NCI-H524 (cell line): ENCODE measurements at regions not wholly inside any gene's neighbourhood (a gene's known extent, or its start where the extent isn't known, plus 50 kb on each side); places are given as distances from the start of the nearest gene placed in this dataset.
"Not testable (repeated sequence)": the region's sequence is repeated elsewhere in the genome, so short reads cannot be mapped to it uniquely, and the experiment has no call there.

Experiments used
- DNase-seq, 2 experiments: peaks; one replicate each; lab custom pipeline; 2025; lab: John Stamatoyannopoulos, UW

GRCh38 chr22:34604312-34604711 lies 461.6 kb upstream of the ISX start:
- DNase-seq = no peak

- no peak for DNase-seq
Observed at GRCh38 chr22:34608106-34608505, 457.9 kb upstream of the ISX start.

DNA sequence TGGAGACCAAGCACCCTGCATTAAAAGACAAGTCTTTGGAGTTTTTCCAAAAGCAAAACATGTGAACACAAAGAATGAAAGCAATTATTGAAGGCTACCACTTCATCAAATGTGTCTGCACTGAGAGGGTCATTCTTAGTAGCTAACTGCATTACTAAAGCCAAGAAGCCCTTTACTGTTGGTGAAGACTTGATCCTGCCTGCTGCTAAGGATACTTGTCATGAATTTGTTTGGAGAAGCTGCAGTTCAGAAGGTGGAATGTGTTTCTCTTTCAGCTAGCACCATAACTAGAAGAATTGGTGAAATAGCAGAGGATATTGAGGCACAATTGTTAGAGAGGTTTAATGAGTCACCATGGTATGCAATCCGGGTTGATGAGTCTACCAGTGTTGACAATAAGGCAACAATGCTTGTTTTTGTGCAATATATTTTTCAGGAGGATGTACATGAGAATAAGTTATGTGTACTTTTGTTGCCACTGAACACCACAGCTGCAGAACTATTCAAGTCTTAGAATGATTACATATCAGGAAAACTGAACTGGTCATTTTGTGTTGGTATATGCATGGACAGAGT lies 457.3 kb upstream of the ISX start:
- DNase-seq = no peak

- no peak for DNase-seq
Observed at GRCh38 chr22:34609646-34610045, 456.3 kb upstream of the ISX start.

DNA sequence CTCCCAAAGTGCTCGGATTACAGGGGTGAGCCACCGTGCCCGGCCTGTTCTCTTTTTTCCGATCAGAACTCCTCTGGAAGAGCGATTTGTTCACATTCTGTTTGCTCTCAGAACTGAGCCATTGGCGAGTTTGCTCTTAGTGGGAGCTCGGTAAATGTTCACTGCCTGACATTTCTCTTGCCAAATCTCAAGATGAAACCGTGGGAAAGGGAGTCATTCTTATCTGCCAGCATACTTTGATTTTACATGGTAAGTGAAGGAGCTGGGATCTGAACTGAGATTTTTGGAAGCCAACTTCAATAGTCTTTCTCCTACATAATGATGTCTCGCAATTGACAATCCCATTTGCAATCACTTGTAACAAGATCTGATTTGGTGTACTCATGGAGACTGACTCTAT lies 445.8 kb upstream of the ISX start:
- DNase-seq = no peak

DNA sequence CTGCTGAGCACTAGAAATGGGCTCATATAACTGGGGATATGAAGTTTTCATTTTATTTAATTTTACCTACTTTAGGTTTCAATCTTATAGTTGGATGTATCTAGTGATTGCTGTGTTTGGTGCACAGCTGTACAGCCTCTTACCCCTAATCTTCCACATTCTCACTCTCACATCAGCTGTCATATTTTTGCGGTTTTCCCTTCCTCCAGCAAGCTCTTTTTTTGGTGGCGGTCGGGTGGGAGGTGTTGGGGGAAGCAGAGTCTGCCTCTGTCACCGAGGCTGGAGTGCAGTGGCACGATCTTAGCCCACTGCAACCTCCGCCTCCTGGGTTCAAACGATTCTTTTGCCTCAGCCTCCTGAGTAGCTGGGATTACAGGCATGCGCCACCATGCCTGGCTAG lies 445.1 kb upstream of the ISX start:
- no peak for DNase-seq

- DNase-seq = no peak
Observed at GRCh38 chr22:34622602-34623001, 443.4 kb upstream of the ISX start.

GRCh38 chr22:34623580-34623979 lies 442.4 kb upstream of the ISX start:
- no peak for DNase-seq

- not testable (repeated sequence) for DNase-seq
Observed at GRCh38 chr22:34625892-34626291, 440.1 kb upstream of the ISX start.

GRCh38 chr22:34638128-34638527 lies 427.8 kb upstream of the ISX start:
- no peak for DNase-seq

- no peak for DNase-seq
Observed at GRCh38 chr22:34639911-34640310, 426.0 kb upstream of the ISX start.

DNA sequence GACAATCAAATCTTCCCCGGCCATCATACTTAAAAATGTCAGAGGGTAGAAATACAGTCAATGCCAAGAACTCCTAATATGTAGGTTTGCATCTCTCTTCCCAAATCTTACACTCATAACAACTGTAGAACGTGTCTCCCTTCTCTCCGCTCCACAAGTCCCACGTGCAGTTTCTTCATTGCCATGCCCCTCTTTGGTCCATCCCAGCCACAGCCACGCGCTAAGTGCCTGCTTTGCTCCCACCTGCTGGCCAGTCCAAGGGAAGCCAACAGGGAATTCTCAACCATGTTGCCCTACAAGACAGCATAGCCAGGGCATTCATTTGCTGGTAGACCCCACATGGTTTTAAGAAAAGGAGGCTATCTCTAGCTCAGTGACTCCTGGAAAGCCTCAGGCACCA lies 420.6 kb upstream of the ISX start:
- peak in 1 of 2 experiments; percentile 8 for DNase-seq

DNA sequence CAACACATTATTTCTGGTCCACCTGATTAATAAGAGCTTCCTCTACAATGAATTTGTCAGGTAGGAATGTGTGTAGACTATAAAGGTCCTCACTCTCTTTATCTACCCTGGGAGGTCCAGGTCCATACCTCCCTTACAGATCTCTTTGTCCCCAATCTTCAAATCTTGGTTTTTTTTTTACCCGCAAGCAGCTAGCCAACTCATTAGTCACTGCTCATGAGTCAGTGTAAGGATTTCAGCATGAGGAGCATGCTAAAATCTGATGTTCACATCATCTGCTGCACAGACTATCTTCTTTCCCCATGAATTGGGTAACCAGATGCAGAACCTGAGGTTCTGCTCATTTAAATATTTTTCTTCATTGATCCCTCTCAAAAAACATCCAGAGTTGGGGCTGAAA lies 397.0 kb upstream of the ISX start:
- no peak for DNase-seq

GRCh38 chr22:34683031-34683430 lies 382.9 kb upstream of the ISX start:
- not testable (repeated sequence) for DNase-seq

GRCh38 chr22:34684278-34684677 lies 381.7 kb upstream of the ISX start:
- not testable (repeated sequence) for DNase-seq

DNA sequence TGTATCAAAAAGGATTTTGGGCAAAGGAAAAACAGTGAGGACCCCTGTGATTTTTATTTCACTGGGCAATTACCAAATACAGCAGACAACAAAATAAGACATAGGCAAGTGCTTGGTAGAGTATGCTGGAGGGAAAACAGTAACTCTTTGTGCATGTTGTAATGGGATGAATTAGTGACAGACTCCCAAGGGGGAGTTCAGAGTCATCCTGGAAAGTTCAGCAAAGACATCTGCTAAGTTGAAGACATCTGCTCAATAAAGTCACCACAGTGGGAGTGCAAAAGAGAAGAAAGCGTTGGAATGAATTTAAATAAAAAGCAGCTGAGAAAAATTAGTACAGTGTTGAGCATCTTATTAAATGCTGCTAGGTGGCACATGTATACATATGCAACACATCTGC lies 378.8 kb upstream of the ISX start:
- peak; percentile 57 to 84 for DNase-seq

GRCh38 chr22:34688825-34689224 lies 377.1 kb upstream of the ISX start:
- DNase-seq = peak; percentile 26 to 54

DNA sequence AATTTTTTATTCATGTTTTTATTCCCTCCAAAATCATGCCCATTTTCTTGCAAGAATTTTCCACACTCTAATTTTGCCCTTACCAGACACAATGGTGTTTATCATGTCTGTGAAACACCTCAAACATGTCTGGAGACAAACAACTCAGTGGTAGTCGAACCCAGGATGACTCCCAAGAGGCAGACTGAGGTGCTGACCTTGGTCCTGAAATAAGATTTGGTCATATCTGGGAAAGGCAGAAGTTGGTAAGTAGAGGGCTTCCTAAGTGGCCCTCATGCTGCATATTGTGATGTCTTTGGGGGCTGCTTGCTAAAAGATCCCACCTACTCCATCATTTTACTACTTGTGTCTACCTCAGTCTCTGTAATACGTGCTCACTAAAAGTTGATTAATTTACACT lies 369.4 kb upstream of the ISX start:
- DNase-seq = no peak

DNA sequence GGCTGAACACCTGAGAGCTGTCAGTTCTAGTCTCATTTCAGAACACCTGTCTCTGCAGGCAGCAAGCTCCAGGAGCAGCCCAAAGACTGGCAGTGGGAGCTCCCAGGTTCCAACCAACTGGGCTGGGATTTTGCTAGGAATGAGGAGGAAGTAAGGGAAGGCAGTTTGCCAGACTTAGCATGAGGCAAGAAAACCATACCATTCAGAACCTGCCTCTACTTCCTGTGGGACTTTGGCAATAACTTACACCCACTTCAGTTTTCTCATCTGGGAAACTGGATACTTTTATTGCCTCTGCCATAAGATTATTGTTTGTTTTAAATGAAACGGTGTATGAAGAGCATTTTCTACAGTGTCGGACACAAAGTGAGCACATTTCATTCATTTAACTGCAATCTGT lies 363.7 kb upstream of the ISX start:
- DNase-seq = no peak

GRCh38 chr22:34709641-34710040 lies 356.3 kb upstream of the ISX start:
- no peak for DNase-seq

DNA sequence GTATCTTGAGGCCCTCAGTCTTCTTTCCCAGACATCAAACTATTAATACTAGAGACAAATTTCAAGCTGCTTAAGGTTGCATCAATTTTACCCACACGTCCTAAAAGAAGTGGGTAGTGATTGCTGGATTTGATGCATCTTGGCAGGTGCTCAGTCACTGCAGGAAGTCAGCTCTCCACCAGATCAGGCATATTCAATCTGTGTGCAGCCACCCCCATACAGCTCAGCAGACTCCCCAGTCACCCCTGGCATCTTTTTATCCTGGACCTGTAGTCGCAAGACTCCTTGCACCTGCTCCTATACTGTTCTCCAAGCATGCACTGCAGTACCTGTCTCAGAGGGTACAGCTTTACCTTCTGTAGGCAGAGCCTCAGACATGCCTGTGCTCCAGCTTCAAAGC lies 343.1 kb upstream of the ISX start:
- DNase-seq = no peak

DNA sequence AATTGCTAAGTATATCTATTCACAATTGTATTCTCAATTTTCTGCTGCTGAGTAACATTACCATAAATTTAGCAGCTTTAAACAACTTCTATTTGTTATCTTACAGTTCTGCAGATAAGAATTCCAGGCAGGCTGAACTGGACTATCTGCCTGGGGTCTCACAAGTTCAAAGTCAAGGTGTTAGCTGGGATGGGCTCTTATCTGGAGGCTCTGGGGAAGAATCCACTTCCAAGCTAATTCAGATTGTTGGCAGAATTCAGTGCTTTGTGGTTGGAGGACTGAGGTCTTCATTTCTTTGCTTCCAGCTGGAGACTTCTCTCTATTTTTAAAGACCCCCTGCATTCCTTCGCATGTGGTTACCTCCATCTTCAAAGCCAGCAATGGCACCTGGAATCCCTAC lies 329.9 kb upstream of the ISX start:
- DNase-seq = no peak

DNA sequence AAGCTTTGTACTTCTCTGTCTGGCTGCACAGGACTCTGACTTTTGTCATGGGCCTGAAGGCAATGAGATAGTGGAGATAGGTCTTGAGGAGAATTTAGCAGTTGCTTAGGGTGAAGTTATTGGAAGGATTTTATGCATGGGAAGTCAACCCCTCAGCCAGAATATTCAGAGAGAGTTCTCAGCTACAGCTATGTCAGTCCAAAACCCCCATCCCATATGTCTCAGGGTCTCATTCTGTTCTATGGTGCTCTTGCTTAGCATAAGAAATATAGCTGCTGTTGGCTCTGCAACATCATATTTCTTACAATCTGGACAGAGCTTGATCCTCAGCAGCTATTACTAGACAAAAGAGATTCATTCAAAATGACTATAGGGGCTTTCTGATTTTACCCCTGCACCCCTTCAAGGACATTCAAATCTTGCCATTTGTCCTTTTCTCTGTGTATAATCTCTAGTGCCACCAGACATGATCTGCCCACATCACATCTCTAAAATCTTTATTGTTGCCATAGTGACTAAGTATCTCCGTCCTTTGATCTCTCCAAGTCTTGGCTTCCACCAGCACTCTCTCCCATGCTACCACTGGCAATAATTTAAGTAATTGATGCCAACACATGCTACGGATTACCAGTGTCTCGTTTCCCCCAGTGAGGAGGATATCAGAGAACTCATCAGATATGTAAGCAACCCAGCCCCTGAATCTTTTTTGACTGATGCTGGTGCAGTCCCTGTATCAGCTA lies 327.1 kb upstream of the ISX start:
- DNase-seq = peak in 1 of 2 experiments; percentile 38
